ENCODE measurements at regions not wholly inside any gene's neighbourhood (a gene's known extent, or its start where the extent isn't known, plus 50 kb on each side); places are given as distances from the start of the nearest gene placed in this dataset.

- Histone ChIP-seq H2AK5ac (ENCODE audit: insufficient read length, low read length) (no peak overlapping the region), H4K8ac (replicated peaks; ENCODE audit: insufficient read length, low read depth, low read length) (no peak overlapping the region), H3K4ac (ENCODE audit: low read depth, low read length) (no peak overlapping the region), H3K79me1 (ENCODE audit: insufficient read depth, low read depth, low read length, poor library complexity, severe bottlenecking) (no peaks in the 10 kb centered on the region), H3K9me3 (ENCODE audit: control insufficient read depth, low read depth, low read length) (no peaks in the 10 kb centered on the region), H4K20me1 (ENCODE audit: control insufficient read depth, insufficient read depth, insufficient read length) (no peaks in the 10 kb centered on the region), H3K4me2 (ENCODE audit: insufficient read depth, insufficient read length, low read length) (no peak overlapping the region), H4K5ac (ENCODE audit: insufficient read length, low read depth, low read length) (no peak overlapping the region), H3K79me2 (ENCODE audit: insufficient read depth, low read length) (no peaks in the 10 kb centered on the region), H2BK15ac (ENCODE audit: low read depth, low read length) (no peak overlapping the region), H3K14ac (ENCODE audit: insufficient read depth, low read length) (no peak overlapping the region), H3K18ac (ENCODE audit: insufficient read length, low read depth, low read length) (no peak overlapping the region), H2BK120ac (ENCODE audit: low read depth, low read length, poor library complexity, severe bottlenecking) (no peak overlapping the region), H3K56ac (ENCODE audit: insufficient read length, low read depth, low read length) (no peak overlapping the region), H3K23me2 (ENCODE audit: insufficient read length, low read depth, low read length, poor library complexity, severe bottlenecking) (no peaks in the 10 kb centered on the region), H2BK5ac (ENCODE audit: insufficient read length, low read length) (no peak overlapping the region), H3K27ac (ENCODE audit: insufficient read length, low read depth, low read length) (no peak overlapping the region), H4K91ac (ENCODE audit: insufficient read length, low read depth, low read length) (no peak overlapping the region), H2BK12ac (ENCODE audit: insufficient read length, low read depth, low read length) (no peak overlapping the region), H3K23ac (ENCODE audit: insufficient read length, low read depth, low read length) (no peak overlapping the region), H2BK20ac (ENCODE audit: low read depth, low read length, poor library complexity, severe bottlenecking) (no peak overlapping the region), H2AFZ (ENCODE audit: low read length) (no peak overlapping the region), H3T11ph (ENCODE audit: low read length) (no peak overlapping the region), H3K27me3 (ENCODE audit: insufficient read depth, low read length) (no peaks in the 10 kb centered on the region), H3K9ac (ENCODE audit: extremely low read depth, insufficient read length, low read length) (no peak overlapping the region), H3K4me1 (ENCODE audit: insufficient read depth, low read length) (no peaks in the 10 kb centered on the region)
- no peak for TF ChIP-seq CTCF (conservative IDR thresholded peaks at IDR 0.05)
- H3K4me1 Mint-ChIP-seq, result peaks cover 0 to 7% of the 10 kb centered on the region in 2 experiments; a peak in 2 of 4 replicates
- no peak for DNase-seq
- no peak overlapping the region for H3K27ac Mint-ChIP-seq
- no peak overlapping the region for H3K4me3 Mint-ChIP-seq
- H3K27me3 Mint-ChIP-seq (ENCODE audit: low read depth), result peaks cover 13% of the 10 kb centered on the region
- WGBS (ENCODE audit: extremely low coverage, insufficient read length, low lambda C conversion rate), result 100% methylated on average over 1 of the region's 10 CpGs
- no peaks in the 10 kb centered on the region for H3K36me3 Mint-ChIP-seq (ENCODE audit: insufficient read depth in 1 of 3, low read depth in 3 of 3)
- H3K9me3 Mint-ChIP-seq, result no peaks in the 10 kb centered on the region; a peak in 1 of 5 replicates
Observed at GRCh38 chr11:130534551-130534950, 86.1 kb downstream of the ADAMTS15 start.

Measured in H9 (cell line).